H1 (cell line): ENCODE measurements at regions not wholly inside any gene's neighbourhood (a gene's known extent, or its start where the extent isn't known, plus 50 kb on each side); places are given as distances from the start of the nearest gene placed in this dataset.

Source experiments
- CTCF ChIA-PET: fragments of 300-600 bp; sonication (Branson Sonifier 250); formaldehyde crosslinking; loops from one replicate; lab custom pipeline; 2021; ENCODE audit not compliant: partially characterized antibody; lab: Charles Lee
- POLR2A ChIA-PET: fragments of 300-600 bp; sonication (Branson Sonifier 250); formaldehyde crosslinking; loops from one replicate; lab custom pipeline; 2021; ENCODE audit warnings: inconsistent platforms; ENCODE audit not compliant: partially characterized antibody; lab: Charles Lee
- DNase-seq, 2 experiments: peaks; one replicate each; pipeline versions ENCODE4 v3.0.0 to v3.0.0-alpha.2; 2010 to 2022; ENCODE audit warnings: low spot score in 2 of 2, low read depth in 1 of 2, mixed read lengths in 1 of 2
- FAIRE-seq: peaks from 2 replicates; lab custom pipeline; 2011; peaks lifted over from hg19 to GRCh38; lab: Jason Lieb, UNC
- H2AFZ ChIP-seq: 2 replicates; pipeline ENCODE4 v1.8.1; 2012; ENCODE audit warnings: low read length, inconsistent platforms
- H2AK5ac ChIP-seq: 2 replicates; pipeline ENCODE4 v1.6.1; 2013; ENCODE audit warnings: low read depth, low read length
- H2BK120ac ChIP-seq: replicated peaks from 2 replicates; pipeline ENCODE3; 2013; ENCODE audit warnings: low read depth, low read length, inconsistent platforms
- H2BK12ac ChIP-seq: 2 replicates; pipeline ENCODE4 v1.6.1; 2013; ENCODE audit warnings: low read depth, low read length
- H2BK15ac ChIP-seq: 2 replicates; pipeline ENCODE4 v1.6.1; 2013; ENCODE audit warnings: low read length
- H2BK20ac ChIP-seq: 2 replicates; pipeline ENCODE4 v1.6.1; 2013; ENCODE audit warnings: low read length
- H2BK5ac ChIP-seq: 2 replicates; pipeline ENCODE4 v1.6.1; 2013; ENCODE audit warnings: low read depth, low read length
- H3K14ac ChIP-seq: 2 replicates; pipeline ENCODE4 v1.6.1; 2013; ENCODE audit warnings: inconsistent platforms; ENCODE audit not compliant: insufficient read length
- H3K18ac ChIP-seq: 2 replicates; pipeline ENCODE4 v1.6.1; 2013; ENCODE audit warnings: low read length; ENCODE audit errors: extremely low read depth
- H3K23ac ChIP-seq: 2 replicates; pipeline ENCODE4 v1.6.1; 2013; ENCODE audit warnings: inconsistent platforms; ENCODE audit not compliant: insufficient read length
- H3K23me2 ChIP-seq: 2 replicates; pipeline ENCODE4 v1.6.1; 2013; ENCODE audit warnings: low read depth, low read length
- H3K27ac ChIP-seq: 2 replicates; pipeline ENCODE4 v1.6.1; 2011; ENCODE audit warnings: low read depth, low read length, inconsistent platforms
- H3K27me3 ChIP-seq, 4 experiments: replicated peaks in 1 of 4; 1 replicate in 1 of 4; 2 replicates in 3 of 4; pipeline versions ENCODE4 v1.6.1 to v1.8.1; 2011 to 2013; ENCODE audit warnings: low read length in 3 of 4, mild to moderate bottlenecking in 3 of 4, inconsistent platforms in 2 of 4, mixed read lengths in 2 of 4, moderate library complexity in 1 of 4; ENCODE audit not compliant: control insufficient read depth in 3 of 4, insufficient read depth in 3 of 4; ENCODE audit errors: extremely low read depth in 1 of 4
- H3K36me3 ChIP-seq, 4 experiments: 2 replicates each; pipeline versions ENCODE4 v1.6.1 to v1.8.1; 2011 to 2013; ENCODE audit warnings: mild to moderate bottlenecking in 4 of 4, low read length in 3 of 4, moderate library complexity in 2 of 4, control low read depth in 1 of 4, inconsistent platforms in 1 of 4; ENCODE audit not compliant: insufficient read depth in 4 of 4, control insufficient read depth in 2 of 4
- H3K4ac ChIP-seq: replicated peaks from 2 replicates; pipeline ENCODE3; 2013; ENCODE audit warnings: low read length, low read depth, mixed read lengths, inconsistent platforms; ENCODE audit not compliant: insufficient read length
- H3K4me1 ChIP-seq, 4 experiments: replicated peaks in 1 of 4; 1 replicate in 1 of 4; 2 replicates in 3 of 4; pipeline versions ENCODE4 v1.6.1 to v1.8.1; 2011 to 2013; ENCODE audit warnings: low read length in 3 of 4, inconsistent platforms in 2 of 4, mixed read lengths in 1 of 4; ENCODE audit not compliant: insufficient read depth in 4 of 4, control insufficient read depth in 3 of 4
- H3K4me2 ChIP-seq, 2 experiments: 2 replicates each; pipeline versions ENCODE4 v1.6.1 to v1.8.1; 2011 to 2013; ENCODE audit warnings: low read depth in 2 of 2, low read length in 2 of 2, control low read depth in 1 of 2, inconsistent platforms in 1 of 2, mild to moderate bottlenecking in 1 of 2; ENCODE audit not compliant: insufficient read depth in 1 of 2
- H3K4me3 ChIP-seq, 4 experiments: fragments of 200-600, 300-600 bp in 1 of 4; sonication (generic), shearing (Covaris generic), sonication (Bioruptor Twin) in 1 of 4; 2 replicates each; pipeline versions ENCODE4 v1.5.1 to v1.8.1; 2011 to 2016; ENCODE audit warnings: low read length in 4 of 4, low read depth in 3 of 4, control low read depth in 2 of 4, inconsistent platforms in 2 of 4, mild to moderate bottlenecking in 2 of 4, mixed read lengths in 1 of 4, moderate library complexity in 1 of 4; ENCODE audit not compliant: insufficient read depth in 2 of 4; ENCODE audit errors: extremely low read depth in 1 of 4
- H3K56ac ChIP-seq: replicated peaks from 2 replicates; pipeline ENCODE3; 2013; ENCODE audit warnings: low read depth, mild to moderate bottlenecking, mixed read lengths, low read length, inconsistent platforms; ENCODE audit not compliant: insufficient read length
- H3K79me1 ChIP-seq: 2 replicates; pipeline ENCODE4 v1.6.1; 2013; ENCODE audit warnings: low read depth, low read length, control low read depth
- H3K79me2 ChIP-seq, 2 experiments: 2 replicates each; pipeline versions ENCODE4 v1.6.1 to v1.8.1; 2012 to 2013; ENCODE audit warnings: low read length in 2 of 2, mild to moderate bottlenecking in 2 of 2, inconsistent platforms in 1 of 2; ENCODE audit not compliant: insufficient read depth in 2 of 2, control insufficient read depth in 1 of 2
- H3K9ac ChIP-seq, 4 experiments: replicated peaks in 1 of 4; 1 replicate in 1 of 4; 2 replicates in 3 of 4; pipeline versions ENCODE4 v1.6.1 to v1.8.1; 2011 to 2013; ENCODE audit warnings: low read depth in 3 of 4, low read length in 3 of 4, control low read depth in 2 of 4, mild to moderate bottlenecking in 2 of 4, moderate library complexity in 2 of 4, inconsistent platforms in 1 of 4; ENCODE audit errors: extremely low read depth in 1 of 4
- H3K9me3 ChIP-seq, 2 experiments: 2 replicates each; pipeline versions ENCODE4 v1.6.1 to v1.8.1; 2012 to 2013; ENCODE audit warnings: mild to moderate bottlenecking in 2 of 2, moderate library complexity in 2 of 2, control low read depth in 1 of 2, inconsistent platforms in 1 of 2, low read depth in 1 of 2, low read length in 1 of 2, mixed read lengths in 1 of 2; ENCODE audit not compliant: insufficient read depth in 2 of 2
- H4K20me1 ChIP-seq, 2 experiments: replicated peaks in 1 of 2; 2 replicates each; pipeline versions ENCODE3 to v1.8.1; 2011 to 2013; ENCODE audit warnings: inconsistent platforms in 2 of 2, low read length in 2 of 2, mild to moderate bottlenecking in 1 of 2; ENCODE audit not compliant: insufficient read depth in 2 of 2, control insufficient read depth in 1 of 2
- H4K5ac ChIP-seq: 2 replicates; pipeline ENCODE4 v1.6.1; 2013; ENCODE audit warnings: low read length, low read depth, mixed read lengths, inconsistent platforms; ENCODE audit not compliant: insufficient read length
- H4K8ac ChIP-seq: 2 replicates; pipeline ENCODE4 v1.8.0; 2013; ENCODE audit warnings: mild to moderate bottlenecking, moderate library complexity, low read length, inconsistent platforms; ENCODE audit not compliant: insufficient read depth; ENCODE audit errors: extremely low read depth
- H4K91ac ChIP-seq: replicated peaks from 2 replicates; pipeline ENCODE3; 2013; ENCODE audit warnings: low read length, mixed read lengths, inconsistent platforms; ENCODE audit not compliant: insufficient read length
- KDM5A ChIP-seq: fragments of 200-600 bp; IDR thresholded peaks from 2 replicates; pipeline ENCODE4 v1.7.1; 2012; ENCODE audit warnings: mild to moderate bottlenecking, low read length, inconsistent platforms, mixed read lengths
- MAX ChIP-seq: IDR thresholded peaks from 2 replicates; pipeline ENCODE4 v1.6.1; 2012; ENCODE audit warnings: inconsistent platforms
- PHF8 ChIP-seq: fragments of 200-600 bp; sonication (generic); conservative IDR thresholded peaks from 2 replicates; pipeline ENCODE4 v1.7.1; 2012; ENCODE audit warnings: low read depth, mild to moderate bottlenecking, inconsistent platforms, low read length, moderate library complexity
- POLR2AphosphoS5 ChIP-seq: IDR thresholded peaks from 2 replicates; pipeline ENCODE4 v1.6.1; 2011; ENCODE audit warnings: low read depth, low read length
- RBBP5 ChIP-seq: IDR thresholded peaks from 2 replicates; pipeline ENCODE4 v1.7.1; 2012; ENCODE audit warnings: low read depth, mild to moderate bottlenecking, inconsistent platforms, low read length, moderate library complexity, borderline replicate concordance
- RFX5 ChIP-seq: IDR thresholded peaks from 2 replicates; pipeline ENCODE4 v1.6.1; 2011; ENCODE audit warnings: low read depth, low read length, improper control_type of control experiment, borderline replicate concordance
- SIN3A ChIP-seq, 2 experiments: IDR thresholded peaks in 1 of 2; conservative IDR thresholded peaks in 1 of 2; 2 replicates each; pipeline ENCODE4 v1.6.1; 2011 to 2012; ENCODE audit warnings: low read length in 2 of 2, improper control_type of control experiment in 1 of 2, low read depth in 1 of 2, mild to moderate bottlenecking in 1 of 2
- SP2 ChIP-seq: IDR thresholded peaks from 2 replicates; pipeline ENCODE4 v1.6.1; 2012; ENCODE audit warnings: mild to moderate bottlenecking, low read length, inconsistent platforms
- SUZ12 ChIP-seq: fragments of 200-600 bp; sonication (generic); IDR thresholded peaks from 2 replicates; pipeline ENCODE4 v1.6.1; 2012; ENCODE audit warnings: mild to moderate bottlenecking, inconsistent platforms, low read length, moderate library complexity, mixed read lengths
- WGBS, 2 experiments: shearing (Covaris generic) in 1 of 2; methylation state at CpG; one replicate each; pipeline versions ENCODE4 v1.1.6 to v1.1.7; 2013 to 2015; ENCODE audit warnings: low lambda C conversion rate in 2 of 2, mixed read lengths in 2 of 2, inconsistent platforms in 1 of 2, low coverage in 1 of 2, missing lambda C conversion rate in 1 of 2; ENCODE audit not compliant: insufficient replicate concordance in 2 of 2, insufficient coverage in 1 of 2, insufficient read length in 1 of 2; ENCODE audit errors: extremely low coverage in 1 of 2, missing lambda C conversion rate in 1 of 2; 5-methylcytosine and 5-hydroxymethylcytosine counted together

- Histone ChIP-seq H3K27ac (no peak overlapping the region), H2BK12ac (no peak overlapping the region), H3K23ac (no peak overlapping the region), H2AK5ac (no peak overlapping the region), H3K4me1 (peaks cover 0 to 3% (median 0%) of the 10 kb centered on the region in 4 experiments; a peak in 1 of 7 replicates), H3K23me2 (peaks cover 12% of the 10 kb centered on the region; the same call in 1 of the 2 replicates), H3K4me3 (no peak overlapping the region), H4K8ac (no peak overlapping the region), H3K4ac (no peak overlapping the region), H2BK120ac (no peak overlapping the region), H2BK15ac (no peak overlapping the region), H2BK5ac (no peak overlapping the region), H3K18ac (no peak overlapping the region), H3K14ac (no peak overlapping the region), H4K91ac (no peak overlapping the region), H3K9ac (no peak overlapping the region), H4K20me1 (peaks cover 0 to 7% of the 10 kb centered on the region in 2 experiments), H3K9me3 (no peaks in the 10 kb centered on the region), H3K36me3 (no peaks in the 10 kb centered on the region), H4K5ac (no peak overlapping the region), H3K27me3 (no peaks in the 10 kb centered on the region), H3K56ac (no peak overlapping the region), H3K79me2 (no peaks in the 10 kb centered on the region), H3K79me1 (no peaks in the 10 kb centered on the region), H2BK20ac (no peak overlapping the region), H3K4me2 (no peak overlapping the region), H2AFZ (no peak overlapping the region)
- no peak for DNase-seq
- CTCF ChIA-PET = interaction anchor here (0.5 to 1.9 kb wide), 7 partner anchors 14 to 432 kb away, joined by 3 to 5 read pairs (median 3); no protein-coding TSS in a partner anchor
- FAIRE-seq = no peak
- 79 to 100% methylated on average over 2 to 7 of the region's 7 CpGs for WGBS, 2 experiments
- TF ChIP-seq KDM5A (no peak), SIN3A (conservative IDR thresholded peaks at IDR 0.05 in 1 of 2, IDR thresholded peaks at IDR 0.05 in 1 of 2; ENCODE audit: low read depth in 1 of 2, low read length in 2 of 2) (no peak), POLR2AphosphoS5 (no peak), SP2 (no peak), SUZ12 (no peak), RFX5 (no peak), RBBP5 (no peak), MAX (no peak), PHF8 (no peak)
- POLR2A ChIA-PET = interaction anchor here (1.0 kb wide), 1 partner anchor 19 kb away, joined by 3 read pairs; no protein-coding TSS in a partner anchor
These were observed 276.4 kb downstream of the FOXL1 start for GRCh38 chr16:86854626-86855294.
